ENCODE measurements at regions not wholly inside any gene's neighbourhood (a gene's known extent, or its start where the extent isn't known, plus 50 kb on each side); places are given as distances from the start of the nearest gene placed in this dataset.
A peak's percentile ranks its signal among the peaks of the same experiment; 100 is the strongest.

DNA sequence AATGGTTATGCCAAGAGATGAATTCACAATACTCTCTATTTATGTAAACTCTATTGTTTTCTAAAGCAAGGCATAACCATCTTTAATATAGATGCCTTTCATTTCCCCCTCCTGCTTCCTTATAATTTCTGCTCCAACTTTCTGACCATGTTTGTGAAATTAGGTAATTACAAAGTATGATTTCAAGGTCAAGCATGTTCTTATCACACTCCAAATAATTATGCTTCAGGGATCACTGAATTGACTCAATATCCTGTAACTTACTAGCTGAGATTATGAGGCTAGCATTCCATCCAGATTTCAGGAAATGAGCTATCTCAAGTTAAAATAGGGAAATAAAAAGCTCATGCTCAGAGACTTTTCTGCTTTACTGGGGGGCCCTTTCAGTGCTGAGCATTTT is 655.9 kb upstream of the IGFBP3 start:
- no peak for TF ChIP-seq CTCF (conservative IDR thresholded peaks at IDR 0.05)
- Mint-ChIP-seq H3K9me3 (peaks cover 15% of the 10 kb centered on the region), H3K4me3 (no peak overlapping the region), H3K4me1 (ENCODE audit: unreplicated experiment) (peaks cover 7% of the 10 kb centered on the region), H3K27ac (no peak overlapping the region), H3K27me3 (no peaks in the 10 kb centered on the region), H3K36me3 (peaks cover 5% of the 10 kb centered on the region)
- no peak for DNase-seq (ENCODE audit: extremely low spot score, unreplicated experiment)

DNA sequence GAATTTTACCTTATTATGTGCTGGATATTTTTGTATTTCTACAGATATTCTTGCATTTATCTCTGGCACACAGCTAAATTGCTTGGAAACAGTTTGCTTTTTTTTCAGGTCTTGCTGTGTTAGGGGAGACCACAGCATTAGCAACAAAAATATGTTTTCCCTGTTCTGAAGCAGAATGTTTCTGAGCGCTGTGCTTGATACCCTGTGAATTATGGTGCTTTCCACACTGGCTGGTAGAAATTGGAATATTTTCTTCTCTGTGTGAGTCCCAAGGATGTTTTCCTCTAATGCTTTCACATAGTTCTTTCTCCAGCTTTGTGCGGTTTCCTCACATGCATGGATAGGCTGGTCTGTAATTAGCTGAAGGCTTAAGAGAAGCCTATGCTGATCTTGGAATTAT is 651.6 kb upstream of the IGFBP3 start:
- Mint-ChIP-seq H3K36me3 (peaks cover 5% of the 10 kb centered on the region), H3K27me3 (no peaks in the 10 kb centered on the region), H3K4me3 (no peak overlapping the region), H3K27ac (no peak overlapping the region), H3K9me3 (peaks cover 10% of the 10 kb centered on the region), H3K4me1 (ENCODE audit: unreplicated experiment) (peaks cover 20% of the 10 kb centered on the region)
- no peak for TF ChIP-seq CTCF (conservative IDR thresholded peaks at IDR 0.05)
- DNase-seq (ENCODE audit: extremely low spot score, unreplicated experiment), result no peak

GRCh38 chr7:46571996-46572395 is 650.9 kb upstream of the IGFBP3 start:
- peaks cover 23% of the 10 kb centered on the region for H3K4me1 Mint-ChIP-seq (ENCODE audit: unreplicated experiment)
- H3K4me3 Mint-ChIP-seq, result no peak overlapping the region
- no peak for TF ChIP-seq CTCF (conservative IDR thresholded peaks at IDR 0.05)
- DNase-seq (ENCODE audit: extremely low spot score, unreplicated experiment), result no peak
- H3K36me3 Mint-ChIP-seq, result peaks cover 5% of the 10 kb centered on the region
- no peak overlapping the region for H3K27ac Mint-ChIP-seq
- no peaks in the 10 kb centered on the region for H3K27me3 Mint-ChIP-seq
- H3K9me3 Mint-ChIP-seq, result peaks cover 10% of the 10 kb centered on the region

- peaks cover 6% of the 10 kb centered on the region for H3K9me3 Mint-ChIP-seq
- DNase-seq (ENCODE audit: extremely low spot score, unreplicated experiment), result no peak
- no peak for TF ChIP-seq CTCF (conservative IDR thresholded peaks at IDR 0.05)
- peak overlapping the region; percentile 53 for H3K4me3 Mint-ChIP-seq
- no peaks in the 10 kb centered on the region for H3K27me3 Mint-ChIP-seq
- H3K36me3 Mint-ChIP-seq, result peaks cover 5% of the 10 kb centered on the region
- H3K4me1 Mint-ChIP-seq (ENCODE audit: unreplicated experiment), result peaks cover 25% of the 10 kb centered on the region
- peak overlapping the region; percentile 79 for H3K27ac Mint-ChIP-seq
Observed at GRCh38 chr7:46569133-46569465, 648.0 kb upstream of the IGFBP3 start.

DNA sequence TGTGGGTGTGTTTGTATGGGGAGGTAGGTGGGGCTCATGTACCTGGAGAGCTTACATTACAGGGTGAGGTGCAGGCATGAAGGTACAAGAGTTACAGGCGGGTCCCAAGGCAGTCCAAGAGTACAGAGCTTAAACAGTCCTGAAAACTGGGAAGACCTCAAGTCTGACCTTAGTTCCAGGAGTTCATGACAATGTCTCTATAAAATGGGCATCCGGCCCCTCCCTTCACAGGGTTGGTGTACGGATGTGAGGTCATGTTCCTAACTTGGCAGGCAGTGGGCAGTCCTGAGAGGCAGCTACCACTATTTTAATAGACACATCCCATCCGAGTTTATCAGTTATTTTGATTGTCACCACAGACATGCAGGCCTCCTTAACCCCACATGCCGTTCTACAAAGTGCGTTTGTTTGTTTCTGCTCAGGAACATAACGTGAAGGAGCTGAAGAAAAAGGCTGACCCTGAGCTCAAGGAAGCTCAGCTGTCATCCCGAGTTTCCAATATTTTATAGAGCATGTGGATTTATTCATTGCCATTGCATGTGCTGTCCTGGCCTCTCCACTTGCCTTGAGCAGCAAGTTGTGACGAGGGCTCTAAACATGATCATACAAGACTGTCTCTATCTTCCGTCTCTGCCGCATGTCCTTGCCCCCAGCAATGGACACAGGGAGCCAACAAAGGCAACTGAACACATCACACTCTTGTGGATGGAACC is 647.5 kb upstream of the IGFBP3 start:
- DNase-seq (ENCODE audit: extremely low spot score, unreplicated experiment), result no peak
- H3K9me3 Mint-ChIP-seq, result peaks cover 6% of the 10 kb centered on the region
- no peak for TF ChIP-seq CTCF (conservative IDR thresholded peaks at IDR 0.05)
- H3K27ac Mint-ChIP-seq, result peak overlapping the region; percentile 79
- peaks cover 25% of the 10 kb centered on the region for H3K4me1 Mint-ChIP-seq (ENCODE audit: unreplicated experiment)
- H3K36me3 Mint-ChIP-seq, result peaks cover under 1% of the 10 kb centered on the region
- peak overlapping the region; percentile 53 for H3K4me3 Mint-ChIP-seq
- H3K27me3 Mint-ChIP-seq, result no peaks in the 10 kb centered on the region

DNA sequence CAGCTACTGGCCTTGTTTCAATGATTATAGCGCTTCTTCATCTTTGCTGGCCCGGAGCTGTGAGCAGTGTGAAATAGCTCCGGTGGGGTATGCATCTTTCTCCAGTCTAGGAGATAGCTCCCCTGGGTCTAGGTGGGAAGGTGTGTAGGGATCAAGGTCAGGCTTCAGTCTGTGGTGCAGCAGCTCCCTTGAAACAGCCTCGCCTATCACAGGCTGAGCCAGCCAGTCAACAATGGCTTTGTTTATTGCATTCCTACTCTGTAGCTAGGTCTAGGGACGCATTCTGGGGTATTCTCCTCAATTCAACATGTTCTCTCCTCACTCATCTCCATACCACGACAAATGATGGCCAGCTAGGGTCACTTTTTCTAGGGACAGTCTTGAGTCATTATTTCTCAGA is 646.8 kb upstream of the IGFBP3 start:
- H3K4me3 Mint-ChIP-seq, result no peak overlapping the region
- peak overlapping the region; percentile 37 for H3K27ac Mint-ChIP-seq

More for the DNA sequence above, 646.8 kb upstream of the IGFBP3 start:
- Mint-ChIP-seq H3K36me3 (no peaks in the 10 kb centered on the region), H3K9me3 (peaks cover 6% of the 10 kb centered on the region), H3K27me3 (no peaks in the 10 kb centered on the region), H3K4me1 (ENCODE audit: unreplicated experiment) (peaks cover 25% of the 10 kb centered on the region)
- DNase-seq (ENCODE audit: extremely low spot score, unreplicated experiment), result no peak
- no peak for TF ChIP-seq CTCF (conservative IDR thresholded peaks at IDR 0.05)
